Heart right ventricle (tissue), 16 donors: ENCODE measurements at regions not wholly inside any gene's neighbourhood (a gene's known extent, or its start where the extent isn't known, plus 50 kb on each side); places are given as distances from the start of the nearest gene placed in this dataset.

Experiments used
- ATAC-seq, 8 donors: fragments of 200-7000 bp; cut with Tn5 transposase; one replicate each; pipeline ENCODE4 v1.9.1; 2020; ENCODE audit warnings: mild to moderate bottlenecking in 8 of 8, moderate library complexity in 8 of 8, moderate number of reproducible peaks in 1 of 8
- DNase-seq, 2 donors: peaks; one replicate each; pipeline ENCODE4 v3.0.0-alpha.2; 2020
- H3K27ac ChIP-seq, 10 donors: fragments of 200-600 bp; sonication (generic) in 2 of 10; one replicate each; pipeline versions ENCODE4 v1.5.0 to v1.8.0; 2020 to 2022; ENCODE audit warnings: mild to moderate bottlenecking in 3 of 10
- H3K27me3 ChIP-seq, 7 donors: fragments of 200-600 bp; one replicate each; pipeline ENCODE4 v1.8.0; 2021 to 2022; ENCODE audit warnings: mild to moderate bottlenecking in 2 of 7
- H3K36me3 ChIP-seq, 9 donors: fragments of 200-600 bp; sonication (generic) in 1 of 9; one replicate each; pipeline versions ENCODE4 v1.5.0 to v1.8.0; 2020 to 2022; ENCODE audit warnings: mild to moderate bottlenecking in 2 of 9
- H3K4me1 ChIP-seq, 9 donors: fragments of 200-600 bp; sonication (generic) in 1 of 9; one replicate each; pipeline versions ENCODE4 v1.5.0 to v1.8.0; 2020 to 2022; ENCODE audit warnings: mild to moderate bottlenecking in 4 of 9
- H3K4me3 ChIP-seq, 10 donors: fragments of 200-600 bp; sonication (generic) in 2 of 10; one replicate each; pipeline versions ENCODE4 v1.5.0 to v1.8.0; 2020 to 2022; ENCODE audit warnings: mild to moderate bottlenecking in 7 of 10, moderate library complexity in 2 of 10
- H3K9me3 ChIP-seq, 11 donors: fragments of 200-600 bp in 10 of 11; sonication (generic) in 2 of 11; one replicate each; pipeline versions ENCODE4 v1.5.0 to v1.8.0; 2013 to 2022; ENCODE audit warnings: mild to moderate bottlenecking in 2 of 11, control low read depth in 1 of 11, moderate library complexity in 1 of 11
- CTCF ChIP-seq, 9 donors: fragments of 200-600 bp; sonication (generic) in 2 of 9; IDR thresholded peaks; one replicate each; pipeline versions ENCODE4 v1.5.0 to v1.8.0; 2021 to 2022; ENCODE audit warnings: antibody characterized with exemption in 9 of 9, mild to moderate bottlenecking in 5 of 9, moderate library complexity in 1 of 9
- WGBS, 2 donors: extraction: QIAGEN DNeasy Blood & Tissue Kit; methylation state at CpG; one replicate each; pipeline ENCODE4 v1.1.7; 2013; ENCODE audit warnings: inconsistent platforms in 1 of 2; 5-methylcytosine and 5-hydroxymethylcytosine counted together
- intact Hi-C, 10 donors: fragments of 100-400 bp; cut with DNase I; formaldehyde crosslinking; loops; one replicate each; pipeline versions ENCODE4 v1.11.1 to v1.14.2; 2022
- donor health status: Arrhythmogenic right ventricular cardiomyopathy.
- donor health status: ischemic (EF 13 %, LVEDD 7.1; RV severe dilation, severe dysfunction).
- donor health status: healthy with polysubstance abuse.
- donor health status: DM: no; HTN: yes; CAD: no.
- donor health status: DM: no; HTN: no; CAD: no.
- donor health status: ischemic (EF 25% LVEDD 6.9; RV normal size, moderate dysfunction).
- donor health status: ischemic (EF 25% LVEDD 5.7; RV mildly dilated, moderate dysfunction).
- donor health status: healthy.
- donor health status: DM: yes; HTN: yes; CAD: no.
- donor health status: Ischemic cardiomyopathy.
- donor health status: ischemic (EF 35%, LVEDD 5.7; RV mildly dilated, moderate dysfunction).
- donor health status: nonischemic (EF 11% LVEDD 7.7; RV severe dilation, severe dysfunction).
- donor health status: DM: yes; HTN: yes; CAD: no.
- donor health status: PGD.
- donor health status: ischemic (EF 29% LVEDD 5.4; RV normal size, mild dysfunction).
- donor health status: nonischemic (EF 23%, LVEDD 6.1; RV moderate dilation, normal function).

- no peaks in the 10 kb centered on the region for H3K4me1 ChIP-seq
- H3K4me3 ChIP-seq: no peak overlapping the region
- H3K27ac ChIP-seq: no peak overlapping the region
- ATAC-seq: no peak
- peaks cover 0 to 17% (median 0%) of the 10 kb centered on the region in 11 donors for H3K9me3 ChIP-seq
- DNase-seq: no peak
- no peak for TF ChIP-seq CTCF (IDR thresholded peaks at IDR 0.05)
- intact Hi-C loops: no loop called here
- no peaks in the 10 kb centered on the region for H3K27me3 ChIP-seq
- no peaks in the 10 kb centered on the region for H3K36me3 ChIP-seq
Measured at GRCh38 chr4:96380106-96380505, 540.2 kb downstream of the PDHA2 start.

GRCh38 chr4:96383349-96383748 is 543.5 kb downstream of the PDHA2 start:
- no peak for TF ChIP-seq CTCF (IDR thresholded peaks at IDR 0.05)
- Histone ChIP-seq H3K27me3 (no peaks in the 10 kb centered on the region), H3K36me3 (no peaks in the 10 kb centered on the region), H3K9me3 (peaks cover 0 to 17% (median 0%) of the 10 kb centered on the region in 11 donors), H3K4me1 (no peaks in the 10 kb centered on the region), H3K27ac (no peak overlapping the region), H3K4me3 (no peak overlapping the region)
- intact Hi-C loops: no loop called here
- no peak for ATAC-seq
- no peak for DNase-seq

GRCh38 chr4:96389770-96390169 is 549.9 kb downstream of the PDHA2 start:
- no peak overlapping the region for H3K4me3 ChIP-seq
- no peaks in the 10 kb centered on the region for H3K36me3 ChIP-seq
- H3K27me3 ChIP-seq: no peaks in the 10 kb centered on the region
- ATAC-seq (no peak), DNase-seq (no peak)
- intact Hi-C loops: no loop called here
- no peaks in the 10 kb centered on the region for H3K4me1 ChIP-seq
- 51 to 65% methylated on average over 2 of the region's 2 CpGs for WGBS, 2 donors
- no peak for TF ChIP-seq CTCF (IDR thresholded peaks at IDR 0.05)
- H3K27ac ChIP-seq: no peak overlapping the region
- H3K9me3 ChIP-seq: peaks cover 0 to 4% (median 0%) of the 10 kb centered on the region in 11 donors

- Histone ChIP-seq H3K27me3 (no peaks in the 10 kb centered on the region), H3K4me3 (no peak overlapping the region), H3K4me1 (no peaks in the 10 kb centered on the region), H3K9me3 (peaks cover 0 to 4% (median 0%) of the 10 kb centered on the region in 11 donors), H3K27ac (no peak overlapping the region), H3K36me3 (no peaks in the 10 kb centered on the region)
- no peak for DNase-seq
- 65 to 78% methylated on average over 5 of the region's 5 CpGs for WGBS, 2 donors
- TF ChIP-seq CTCF (IDR thresholded peaks at IDR 0.05): no peak
- intact Hi-C loops: no loop called here
- no peak for ATAC-seq
Measured at GRCh38 chr4:96390404-96390803, 550.5 kb downstream of the PDHA2 start.

- Histone ChIP-seq H3K9me3 (peaks cover 0 to 17% (median 0%) of the 10 kb centered on the region in 11 donors), H3K27ac (no peak overlapping the region), H3K4me3 (no peak overlapping the region), H3K36me3 (no peaks in the 10 kb centered on the region), H3K4me1 (no peaks in the 10 kb centered on the region), H3K27me3 (no peaks in the 10 kb centered on the region)
- no peak for TF ChIP-seq CTCF (IDR thresholded peaks at IDR 0.05)
- intact Hi-C loops: no loop called here
- ATAC-seq (no peak), DNase-seq (no peak)
Measured at GRCh38 chr4:96395747-96396146, 555.9 kb downstream of the PDHA2 start.
